IPS-15b (cell line): ENCODE measurements at regions not wholly inside any gene's neighbourhood (a gene's known extent, or its start where the extent isn't known, plus 50 kb on each side); places are given as distances from the start of the nearest gene placed in this dataset.

Experiments
- H3K27me3 ChIP-seq: one replicate; pipeline ENCODE4 v1.6.1; 2013; ENCODE audit warnings: low read length; ENCODE audit not compliant: control insufficient read depth, insufficient read depth
- H3K36me3 ChIP-seq: one replicate; pipeline ENCODE4 v1.6.1; 2013; ENCODE audit warnings: low read length; ENCODE audit not compliant: control insufficient read depth, insufficient read depth
- H3K4me1 ChIP-seq: one replicate; pipeline ENCODE4 v1.6.1; 2013; ENCODE audit warnings: mild to moderate bottlenecking, low read length; ENCODE audit not compliant: control insufficient read depth, insufficient read depth
- H3K4me3 ChIP-seq: one replicate; pipeline ENCODE4 v1.5.1; 2013; ENCODE audit warnings: low read depth, low read length
- H3K9ac ChIP-seq: one replicate; pipeline ENCODE4 v1.6.1; 2013; ENCODE audit warnings: low read depth, mild to moderate bottlenecking, low read length
- H3K9me3 ChIP-seq: one replicate; pipeline ENCODE4 v1.6.1; 2013; ENCODE audit warnings: mild to moderate bottlenecking, low read length; ENCODE audit not compliant: control insufficient read depth, insufficient read depth

GRCh38 chr4:136183513-136183912 is 1348.8 kb downstream of the PCDH18 start:
- no peak overlapping the region for H3K4me3 ChIP-seq
- H3K4me1 ChIP-seq: no peaks in the 10 kb centered on the region
- no peak overlapping the region for H3K9ac ChIP-seq
- H3K36me3 ChIP-seq: no peaks in the 10 kb centered on the region
- no peaks in the 10 kb centered on the region for H3K9me3 ChIP-seq
- no peaks in the 10 kb centered on the region for H3K27me3 ChIP-seq

GRCh38 chr4:136156947-136157346 is 1375.3 kb downstream of the PCDH18 start:
- Histone ChIP-seq H3K9me3 (no peaks in the 10 kb centered on the region), H3K36me3 (no peaks in the 10 kb centered on the region), H3K4me3 (no peak overlapping the region)

GRCh38 chr4:136150046-136150445 is 1382.2 kb downstream of the PCDH18 start:
- H3K4me1 ChIP-seq: no peaks in the 10 kb centered on the region
- H3K9me3 ChIP-seq: no peaks in the 10 kb centered on the region
- H3K36me3 ChIP-seq: no peaks in the 10 kb centered on the region
- no peak overlapping the region for H3K9ac ChIP-seq
- no peaks in the 10 kb centered on the region for H3K27me3 ChIP-seq
- H3K4me3 ChIP-seq: no peak overlapping the region

More at GRCh38 chr4:136156947-136157346, 1375.3 kb downstream of the PCDH18 start:
- no peaks in the 10 kb centered on the region for H3K27me3 ChIP-seq
- no peaks in the 10 kb centered on the region for H3K4me1 ChIP-seq
- no peak overlapping the region for H3K9ac ChIP-seq

GRCh38 chr4:136136601-136137000 is 1395.7 kb downstream of the PCDH18 start:
- Histone ChIP-seq H3K36me3 (no peaks in the 10 kb centered on the region), H3K9me3 (no peaks in the 10 kb centered on the region), H3K4me3 (no peak overlapping the region), H3K27me3 (no peaks in the 10 kb centered on the region), H3K4me1 (no peaks in the 10 kb centered on the region), H3K9ac (no peak overlapping the region)

- Histone ChIP-seq H3K36me3 (no peaks in the 10 kb centered on the region), H3K4me3 (no peak overlapping the region), H3K9ac (no peak overlapping the region), H3K4me1 (no peaks in the 10 kb centered on the region), H3K9me3 (no peaks in the 10 kb centered on the region), H3K27me3 (no peaks in the 10 kb centered on the region)
These were observed 1408.0 kb downstream of the PCDH18 start for GRCh38 chr4:136124251-136124745.

GRCh38 chr4:136121426-136121825 is 1410.9 kb downstream of the PCDH18 start:
- Histone ChIP-seq H3K9ac (no peak overlapping the region), H3K9me3 (no peaks in the 10 kb centered on the region), H3K27me3 (no peaks in the 10 kb centered on the region), H3K36me3 (no peaks in the 10 kb centered on the region), H3K4me1 (no peaks in the 10 kb centered on the region), H3K4me3 (no peak overlapping the region)

GRCh38 chr4:136113921-136114320 is 1418.4 kb downstream of the PCDH18 start:
- Histone ChIP-seq H3K9ac (no peak overlapping the region), H3K36me3 (no peaks in the 10 kb centered on the region), H3K4me3 (no peak overlapping the region), H3K4me1 (no peaks in the 10 kb centered on the region), H3K27me3 (no peaks in the 10 kb centered on the region), H3K9me3 (no peaks in the 10 kb centered on the region)

GRCh38 chr4:136112116-136112515 is 1420.2 kb downstream of the PCDH18 start:
- Histone ChIP-seq H3K4me1 (no peaks in the 10 kb centered on the region), H3K9me3 (no peaks in the 10 kb centered on the region), H3K27me3 (no peaks in the 10 kb centered on the region), H3K4me3 (no peak overlapping the region), H3K9ac (no peak overlapping the region), H3K36me3 (no peaks in the 10 kb centered on the region)

GRCh38 chr4:136106753-136107152 is 1425.5 kb downstream of the PCDH18 start:
- Histone ChIP-seq H3K4me1 (no peaks in the 10 kb centered on the region), H3K27me3 (no peaks in the 10 kb centered on the region), H3K36me3 (no peaks in the 10 kb centered on the region), H3K9me3 (no peaks in the 10 kb centered on the region), H3K9ac (no peak overlapping the region), H3K4me3 (no peak overlapping the region)

GRCh38 chr4:136103616-136104015 is 1428.7 kb downstream of the PCDH18 start:
- Histone ChIP-seq H3K4me3 (no peak overlapping the region), H3K9me3 (no peaks in the 10 kb centered on the region), H3K36me3 (no peaks in the 10 kb centered on the region), H3K9ac (no peak overlapping the region), H3K27me3 (no peaks in the 10 kb centered on the region), H3K4me1 (no peaks in the 10 kb centered on the region)

GRCh38 chr4:136097676-136098075 is 1434.6 kb downstream of the PCDH18 start:
- Histone ChIP-seq H3K4me1 (no peaks in the 10 kb centered on the region), H3K4me3 (no peak overlapping the region), H3K27me3 (no peaks in the 10 kb centered on the region), H3K9ac (no peak overlapping the region), H3K36me3 (no peaks in the 10 kb centered on the region), H3K9me3 (no peaks in the 10 kb centered on the region)

GRCh38 chr4:136088211-136088867 is 1444.0 kb downstream of the PCDH18 start:
- Histone ChIP-seq H3K4me1 (no peaks in the 10 kb centered on the region), H3K9ac (no peak overlapping the region), H3K9me3 (no peaks in the 10 kb centered on the region), H3K27me3 (no peaks in the 10 kb centered on the region), H3K36me3 (no peaks in the 10 kb centered on the region), H3K4me3 (no peak overlapping the region)
